ENCODE measurements at regions not wholly inside any gene's neighbourhood (a gene's known extent, or its start where the extent isn't known, plus 50 kb on each side); places are given as distances from the start of the nearest gene placed in this dataset.

- Histone ChIP-seq H4K5ac (ENCODE audit: low read depth, low read length) (no peak overlapping the region), H3K4ac (ENCODE audit: low read depth, low read length) (no peak overlapping the region), H3K56ac (ENCODE audit: extremely low read depth, insufficient read depth, low read length) (no peak overlapping the region), H3K9me3 (ENCODE audit: control insufficient read depth, insufficient read depth, low read length) (no peaks in the 10 kb centered on the region), H2BK20ac (ENCODE audit: low read depth, low read length) (no peak overlapping the region), H3K27ac (ENCODE audit: insufficient read depth, low read length) (no peak overlapping the region), H4K20me1 (ENCODE audit: insufficient read depth, low read length) (no peaks in the 10 kb centered on the region), H2BK5ac (ENCODE audit: low read depth, low read length, poor library complexity, severe bottlenecking) (no peak overlapping the region), H4K8ac (ENCODE audit: low read depth in 2 of 2, low read length in 2 of 2) (no peak overlapping the region), H2AK5ac (ENCODE audit: low read depth, low read length) (no peak overlapping the region), H4K91ac (ENCODE audit: insufficient read depth, low read depth, low read length) (no peak overlapping the region), H3K79me1 (ENCODE audit: low read depth in 1 of 2, low read length in 2 of 2) (no peaks in the 10 kb centered on the region), H2BK15ac (ENCODE audit: low read depth, low read length) (no peak overlapping the region), H3K14ac (replicated peaks; ENCODE audit: low read depth, low read length) (no peak overlapping the region), H3K27me3 (ENCODE audit: control insufficient read depth, insufficient read depth, low read length) (peaks cover 8% of the 10 kb centered on the region; the same call in 1 of the 2 replicates), H2AFZ (replicated peaks; ENCODE audit: low read length, poor library complexity) (no peak overlapping the region), H3K4me3 (ENCODE audit: insufficient read depth, low read depth, low read length) (no peak overlapping the region), H3K4me1 (ENCODE audit: control insufficient read depth, insufficient read depth, low read length) (peaks cover 2% of the 10 kb centered on the region; the same call in 1 of the 2 replicates), H3K9ac (ENCODE audit: low read depth, low read length) (no peak overlapping the region), H2AK9ac (replicated peaks; ENCODE audit: low read depth, low read length, poor library complexity) (no peak overlapping the region), H3K36me3 (ENCODE audit: control insufficient read depth, insufficient read depth, low read length) (no peaks in the 10 kb centered on the region), H2BK120ac (ENCODE audit: low read depth, low read length) (no peak overlapping the region), H3K18ac (ENCODE audit: low read depth, low read length) (no peak overlapping the region; the same call in 1 of the 2 replicates), H3K23ac (ENCODE audit: low read depth, low read length) (no peak overlapping the region), H3K9me1 (ENCODE audit: insufficient read depth, low read length) (no peaks in the 10 kb centered on the region), H3K4me2 (ENCODE audit: low read depth, low read length) (no peak overlapping the region)
- no TSS peak for BruUV-seq (replicated peaks)
- ChIA-PET POLR2A (ENCODE audit: unreplicated experiment) (no interaction called here), CTCF (interaction anchor here (1.0 kb wide), 1 partner anchor 14 kb away, joined by 3 read pairs; no protein-coding TSS in a partner anchor)
- TF ChIP-seq CTCF (conservative IDR thresholded peaks at IDR 0.05; ENCODE audit: low read depth, low read length) = no peak
- no peak for TF ChIP-seq MAZ (IDR thresholded peaks at IDR 0.05; ENCODE audit: borderline replicate concordance, low read depth, low read length)
- no peak for TF ChIP-seq RCOR1 (IDR thresholded peaks at IDR 0.05; ENCODE audit: insufficient replicate concordance, low read length)
- TF ChIP-seq RAD21 (IDR thresholded peaks at IDR 0.05; ENCODE audit: low read length) = no peak
- TF ChIP-seq ELK1 (IDR thresholded peaks at IDR 0.05; ENCODE audit: borderline replicate concordance, low read depth, low read length) = no peak
- no peak for TF ChIP-seq FOS (IDR thresholded peaks at IDR 0.05; ENCODE audit: low read depth, low read length)
- no peak for TF ChIP-seq CEBPB (IDR thresholded peaks at IDR 0.05; ENCODE audit: low read depth, low read length)
- TF ChIP-seq SMC3 (IDR thresholded peaks at IDR 0.05; ENCODE audit: low read depth, low read length) = no peak
- TF ChIP-seq BHLHE40 (IDR thresholded peaks at IDR 0.05; ENCODE audit: low read depth, low read length) = no peak
- TF ChIP-seq NFE2L2 (IDR thresholded peaks at IDR 0.05; ENCODE audit: low read depth, low read length) = no peak
- TF ChIP-seq CHD1 (IDR thresholded peaks at IDR 0.05; ENCODE audit: low read depth, low read length) = no peak
- TF ChIP-seq MAFK (IDR thresholded peaks at IDR 0.05; ENCODE audit: low read depth, low read length) = no peak
- TF ChIP-seq MXI1 (IDR thresholded peaks at IDR 0.05; ENCODE audit: borderline replicate concordance, low read depth, low read length) = no peak
- TF ChIP-seq POLR2A (IDR thresholded peaks at IDR 0.05; ENCODE audit: low read depth, low read length) = no peak
- no peak for TF ChIP-seq USF2 (IDR thresholded peaks at IDR 0.05; ENCODE audit: low read depth, low read length)
- intact Hi-C loops (cut with micrococcal nuclease) = no loop called here
- dilution Hi-C loops (cut with HindIII; ENCODE audit: low sequenced_read_pairs, unreplicated experiment) = no loop called here
- DNase-seq (no peak), ATAC-seq (ENCODE audit: low read depth) (no peak)
- 60% methylated on average over 1 of the region's 10 CpGs; no CpG with 5 or more reads in 1 of the 2 experiments for WGBS, 2 experiments (ENCODE audit: extremely low coverage in 2 of 2, insufficient read length in 1 of 2)
- in situ Hi-C loops (cut with MboI; ENCODE audit: low sequenced_read_pairs) = no loop called here
These were observed 198.1 kb downstream of the VAPA start for GRCh38 chr18:10111944-10112343.

Measured in IMR-90 (cell line).